B cell (primary cell): ENCODE measurements at regions not wholly inside any gene's neighbourhood (a gene's known extent, or its start where the extent isn't known, plus 50 kb on each side); places are given as distances from the start of the nearest gene placed in this dataset.

Source experiments
- ATAC-seq: fragments of 200-7000 bp; cut with Tn5 transposase; one replicate; pipeline ENCODE4 v1.10.0; 2021; ENCODE audit warnings: low read depth, mild to moderate bottlenecking, moderate number of reproducible peaks, moderate library complexity
- CTCF ChIA-PET: fragments of 350-600 bp; sonication (Branson Sonifier 250); formaldehyde crosslinking; loops from one replicate; lab custom pipeline; 2021; ENCODE audit warnings: antibody characterized with exemption, inconsistent platforms; lab: Charles Lee
- POLR2A ChIA-PET: fragments of 350-600 bp; sonication (Branson Sonifier 250); formaldehyde crosslinking; loops from one replicate; lab custom pipeline; 2021; ENCODE audit warnings: antibody characterized with exemption; lab: Charles Lee
- DNase-seq: peaks from one replicate; pipeline ENCODE4 v3.0.0; 2013
- H2AFZ ChIP-seq: 2 replicates; pipeline ENCODE4 v1.6.1; 2012; ENCODE audit warnings: mild to moderate bottlenecking, low read depth, low read length; ENCODE audit not compliant: insufficient read depth, poor library complexity, severe bottlenecking
- H3K27ac ChIP-seq, 2 donors: 1 replicate in 1 of 2; 2 replicates in 1 of 2; pipeline ENCODE4 v1.5.1; 2012 to 2013; ENCODE audit warnings: low read length in 2 of 2, mild to moderate bottlenecking in 2 of 2, moderate library complexity in 1 of 2
- H3K27me3 ChIP-seq, 4 experiments: fragments of 200-600 bp in 1 of 4; sonication (generic) in 1 of 4; replicated peaks in 1 of 4; 1 replicate in 2 of 4; 2 replicates in 2 of 4; pipeline versions ENCODE4 v1.6.1 to v1.7.0; 2013 to 2016; ENCODE audit warnings: low read length in 3 of 4, mild to moderate bottlenecking in 2 of 4, mixed read lengths in 1 of 4, moderate library complexity in 1 of 4; ENCODE audit not compliant: insufficient read depth in 4 of 4, control insufficient read depth in 3 of 4; ENCODE audit errors: control extremely low read depth in 1 of 4
- H3K36me3 ChIP-seq, 2 experiments: replicated peaks in 1 of 2; 1 replicate in 1 of 2; 2 replicates in 1 of 2; pipeline versions ENCODE4 v1.6.1 to v1.7.1; 2013; ENCODE audit warnings: low read length in 1 of 2; ENCODE audit not compliant: insufficient read depth in 2 of 2, control insufficient read depth in 1 of 2; ENCODE audit errors: control extremely low read depth in 1 of 2, extremely low read depth in 1 of 2
- H3K4me1 ChIP-seq, 2 donors: fragments of 200-600 bp in 1 of 2; sonication (generic) in 1 of 2; 1 replicate in 1 of 2; 2 replicates in 1 of 2; pipeline versions ENCODE4 v1.5.1 to v1.6.1; 2013 to 2017; ENCODE audit warnings: low read length in 2 of 2; ENCODE audit not compliant: control insufficient read depth in 2 of 2, insufficient read depth in 2 of 2
- H3K4me2 ChIP-seq: replicated peaks from 2 replicates; pipeline ENCODE3; 2012; ENCODE audit warnings: mild to moderate bottlenecking, low read depth, low read length; ENCODE audit not compliant: poor library complexity, severe bottlenecking
- H3K4me3 ChIP-seq, 5 experiments: fragments of 200-600 bp in 1 of 5; sonication (generic) in 1 of 5; 1 replicate in 3 of 5; 2 replicates in 2 of 5; pipeline versions ENCODE4 v1.5.1 to v1.7.0; 2011 to 2016; ENCODE audit warnings: low read length in 4 of 5, mild to moderate bottlenecking in 4 of 5, low read depth in 2 of 5, control low read depth in 1 of 5, moderate library complexity in 1 of 5; ENCODE audit not compliant: insufficient read depth in 1 of 5; ENCODE audit errors: control extremely low read depth in 1 of 5, extremely low read depth in 1 of 5
- H3K79me2 ChIP-seq: fragments of 200-600 bp; sonication (generic); one replicate; pipeline ENCODE4 v1.6.0; 2016; ENCODE audit warnings: low read length; ENCODE audit not compliant: control insufficient read depth, insufficient read depth
- H3K9ac ChIP-seq: fragments of 200-600 bp; sonication (generic); 2 replicates; pipeline ENCODE4 v1.6.1; 2017; ENCODE audit warnings: mild to moderate bottlenecking, low read length, moderate library complexity
- H3K9me3 ChIP-seq, 3 donors: one replicate each; pipeline versions ENCODE4 v1.6.1 to v1.7.1; 2013; ENCODE audit warnings: low read length in 2 of 3; ENCODE audit not compliant: control insufficient read depth in 2 of 3, insufficient read depth in 1 of 3; ENCODE audit errors: control extremely low read depth in 1 of 3
- H4K20me1 ChIP-seq: 2 replicates; pipeline ENCODE4 v1.6.0; 2012; ENCODE audit warnings: mild to moderate bottlenecking, low read length; ENCODE audit not compliant: insufficient read depth, control insufficient read depth, poor library complexity, severe bottlenecking
- H3K27ac Mint-ChIP-seq: one replicate; pipeline ENCODE4 v1.8.0; 2021; ENCODE audit warnings: mixed read lengths
- H3K27me3 Mint-ChIP-seq: one replicate; pipeline ENCODE4 v1.8.0; 2021; ENCODE audit warnings: mixed read lengths
- H3K4me1 Mint-ChIP-seq: one replicate; pipeline ENCODE4 v1.8.0; 2021; ENCODE audit warnings: mixed read lengths
- H3K4me3 Mint-ChIP-seq: one replicate; pipeline ENCODE4 v1.8.0; 2021; ENCODE audit warnings: mixed read lengths
- H3K9me3 Mint-ChIP-seq: one replicate; pipeline ENCODE4 v1.8.0; 2022; ENCODE audit warnings: mixed read lengths; ENCODE audit not compliant: insufficient read depth
- EZH2 ChIP-seq: IDR thresholded peaks from 2 replicates; pipeline ENCODE4 v1.6.1; 2012; ENCODE audit warnings: borderline replicate concordance, low read depth, mild to moderate bottlenecking, moderate library complexity, low read length; ENCODE audit not compliant: insufficient read depth, poor library complexity, severe bottlenecking
- WGBS: methylation state at CpG from one replicate; pipeline ENCODE4 v1.1.5; 2013; ENCODE audit warnings: missing lambda C conversion rate; ENCODE audit not compliant: insufficient coverage; 5-methylcytosine and 5-hydroxymethylcytosine counted together
- intact Hi-C: fragments of 100-400 bp; cut with micrococcal nuclease; formaldehyde crosslinking; loops from one replicate; pipeline ENCODE4 v1.10.0; 2022
- TF ChIP-seq, protein P1 (sequence below): fragments of 200-600 bp; IDR thresholded peaks from one replicate; pipeline ENCODE4 v1.8.0; 2022; ENCODE audit warnings: antibody characterized with exemption, mild to moderate bottlenecking

DNA sequence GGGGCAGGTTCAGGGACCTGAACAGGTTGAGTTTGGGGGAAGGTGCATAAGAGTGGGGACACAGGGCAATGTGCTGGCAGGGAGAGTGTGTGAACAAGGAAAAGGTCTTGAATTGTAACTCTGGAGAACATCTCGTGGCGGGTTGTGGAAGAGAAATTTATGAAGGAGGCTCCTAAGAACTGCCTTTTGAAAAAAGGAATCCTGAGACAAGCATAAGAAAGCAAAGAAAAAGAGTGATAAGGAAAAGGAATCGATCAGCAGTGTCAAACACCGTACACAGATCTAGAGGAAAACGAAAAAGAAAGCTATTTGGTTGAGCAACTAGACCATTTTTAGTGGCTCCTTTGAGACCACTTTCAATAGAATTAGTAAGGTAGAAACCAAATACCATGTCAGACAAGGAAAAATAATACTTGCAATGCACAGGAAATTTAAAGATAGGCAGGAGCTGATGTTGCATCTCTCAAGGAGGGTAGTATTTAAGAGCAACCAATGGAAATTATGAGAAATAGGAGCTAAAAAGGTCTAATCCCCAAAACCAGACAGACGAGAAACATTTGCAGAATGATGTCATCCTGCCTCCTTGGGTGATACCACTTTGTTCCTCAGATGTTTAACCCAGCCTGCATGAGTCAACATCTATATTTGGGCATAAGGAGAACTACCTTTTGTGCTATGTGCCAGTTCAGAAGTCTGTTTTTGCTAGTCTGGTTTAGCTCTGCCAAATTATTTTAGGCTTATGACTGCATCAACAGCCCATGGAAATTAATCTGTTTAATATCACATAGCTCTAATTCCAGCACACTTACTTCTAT, 64.5 kb upstream of the STK38L start:
- Histone ChIP-seq H3K4me2 (peak overlapping the region; percentile 24), H3K79me2 (no peaks in the 10 kb centered on the region), H3K27ac (peak overlapping the region in 1 of 2 donors; percentile 24), H3K4me1 (peaks cover 6 to 9% of the 10 kb centered on the region in 2 donors), H3K36me3 (no peaks in the 10 kb centered on the region), H3K9me3 (no peaks in the 10 kb centered on the region), H2AFZ (peak overlapping the region; percentile 6), H3K4me3 (no peak overlapping the region), H3K9ac (no peak overlapping the region), H3K27me3 (no peaks in the 10 kb centered on the region), H4K20me1 (no peaks in the 10 kb centered on the region)
- POLR2A ChIA-PET: no interaction called here
- DNase-seq (peak; percentile 50), ATAC-seq (peak; percentile 93)
- H3K4me3 Mint-ChIP-seq: peak overlapping the region; percentile 42
- TF ChIP-seq, protein P1, sequence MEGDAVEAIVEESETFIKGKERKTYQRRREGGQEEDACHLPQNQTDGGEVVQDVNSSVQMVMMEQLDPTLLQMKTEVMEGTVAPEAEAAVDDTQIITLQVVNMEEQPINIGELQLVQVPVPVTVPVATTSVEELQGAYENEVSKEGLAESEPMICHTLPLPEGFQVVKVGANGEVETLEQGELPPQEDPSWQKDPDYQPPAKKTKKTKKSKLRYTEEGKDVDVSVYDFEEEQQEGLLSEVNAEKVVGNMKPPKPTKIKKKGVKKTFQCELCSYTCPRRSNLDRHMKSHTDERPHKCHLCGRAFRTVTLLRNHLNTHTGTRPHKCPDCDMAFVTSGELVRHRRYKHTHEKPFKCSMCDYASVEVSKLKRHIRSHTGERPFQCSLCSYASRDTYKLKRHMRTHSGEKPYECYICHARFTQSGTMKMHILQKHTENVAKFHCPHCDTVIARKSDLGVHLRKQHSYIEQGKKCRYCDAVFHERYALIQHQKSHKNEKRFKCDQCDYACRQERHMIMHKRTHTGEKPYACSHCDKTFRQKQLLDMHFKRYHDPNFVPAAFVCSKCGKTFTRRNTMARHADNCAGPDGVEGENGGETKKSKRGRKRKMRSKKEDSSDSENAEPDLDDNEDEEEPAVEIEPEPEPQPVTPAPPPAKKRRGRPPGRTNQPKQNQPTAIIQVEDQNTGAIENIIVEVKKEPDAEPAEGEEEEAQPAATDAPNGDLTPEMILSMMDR: no peak
- TF ChIP-seq EZH2: no peak
- peaks cover 17% of the 10 kb centered on the region for H3K4me1 Mint-ChIP-seq
- peak overlapping the region; percentile 7 for H3K27ac Mint-ChIP-seq
- WGBS: 61% methylated on average over 2 of the region's 6 CpGs
- intact Hi-C loops: no loop called here
- CTCF ChIA-PET: interaction anchor here (0.9 to 1.4 kb wide), 3 partner anchors 13 to 164 kb away, joined by 3 read pairs; no protein-coding TSS in a partner anchor
- no peaks in the 10 kb centered on the region for H3K27me3 Mint-ChIP-seq
- H3K9me3 Mint-ChIP-seq: no peaks in the 10 kb centered on the region

DNA sequence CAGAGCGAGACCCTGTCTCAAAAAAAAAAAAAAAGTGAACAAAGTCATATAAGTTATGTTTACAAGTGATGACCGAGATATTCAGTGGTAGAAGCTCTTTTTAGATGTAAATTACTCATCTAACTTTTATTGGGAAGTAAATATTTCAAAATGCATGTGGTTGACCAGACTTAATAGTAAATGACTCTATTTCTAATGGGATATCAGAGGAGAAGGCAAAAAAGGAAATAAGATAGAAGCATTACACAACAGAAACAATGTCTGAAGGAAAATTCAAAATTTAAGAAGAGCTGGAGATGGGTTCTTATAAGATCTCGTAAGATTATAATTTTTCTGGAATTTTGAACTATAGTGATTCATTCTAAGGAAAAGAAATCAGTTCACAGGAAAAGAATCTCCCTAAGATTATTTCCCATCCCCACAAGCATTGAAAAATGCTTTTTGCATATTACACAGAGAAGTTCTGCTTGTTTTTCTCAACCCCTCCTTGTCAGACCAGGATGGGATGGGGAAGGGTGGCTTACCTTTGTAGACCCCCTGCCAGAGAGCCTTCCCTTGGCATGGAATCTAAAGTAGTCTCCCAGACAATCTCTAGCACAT, 63.1 kb upstream of the STK38L start:
- WGBS: no CpG with 5 or more reads among the region's 3 CpGs
- TF ChIP-seq EZH2: no peak
- TF ChIP-seq, protein P1: no peak
- intact Hi-C loops: no loop called here

More for the DNA sequence above, 63.1 kb upstream of the STK38L start:
- Histone ChIP-seq H3K4me2 (no peak overlapping the region), H4K20me1 (no peaks in the 10 kb centered on the region), H3K9me3 (no peaks in the 10 kb centered on the region), H3K4me3 (no peak overlapping the region), H3K27me3 (no peaks in the 10 kb centered on the region), H3K79me2 (no peaks in the 10 kb centered on the region), H3K4me1 (peaks cover 6 to 9% of the 10 kb centered on the region in 2 donors), H3K9ac (no peak overlapping the region), H2AFZ (no peak overlapping the region), H3K36me3 (no peaks in the 10 kb centered on the region), H3K27ac (no peak overlapping the region)
- CTCF ChIA-PET: interaction anchor here (1.4 kb wide), 1 partner anchor 11 kb away, joined by 3 read pairs; no protein-coding TSS in a partner anchor
- no peak overlapping the region for H3K4me3 Mint-ChIP-seq
- H3K27me3 Mint-ChIP-seq: no peaks in the 10 kb centered on the region
- DNase-seq (no peak), ATAC-seq (no peak)
- no peak overlapping the region for H3K27ac Mint-ChIP-seq
- H3K9me3 Mint-ChIP-seq: no peaks in the 10 kb centered on the region
- POLR2A ChIA-PET: no interaction called here
- H3K4me1 Mint-ChIP-seq: peaks cover 17% of the 10 kb centered on the region
